ENCODE measurements at regions not wholly inside any gene's neighbourhood (a gene's known extent, or its start where the extent isn't known, plus 50 kb on each side); places are given as distances from the start of the nearest gene placed in this dataset.
"Not testable (repeated sequence)": the region's sequence is repeated elsewhere in the genome, so short reads cannot be mapped to it uniquely, and the experiment has no call there.

DNA sequence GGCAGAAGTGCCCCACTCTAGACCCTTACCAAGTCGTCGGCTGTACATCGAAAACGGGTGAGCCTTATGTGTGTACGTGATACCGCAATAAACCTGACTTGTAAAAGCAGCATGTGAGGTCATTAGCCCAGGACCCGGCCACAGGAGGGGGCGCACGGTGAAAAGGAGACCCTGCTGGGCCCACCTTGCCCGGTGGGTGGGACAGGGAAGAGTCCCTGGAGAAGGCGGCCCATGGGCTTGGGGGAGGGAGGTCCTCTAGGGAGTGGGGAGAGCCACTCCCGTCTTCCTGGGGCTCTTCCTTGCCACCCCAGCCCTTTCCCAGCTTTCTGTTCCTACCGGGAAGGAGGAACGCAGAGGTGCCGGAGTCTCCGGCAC lies 188.8 kb downstream of the NPIPB11 start:
- not testable (repeated sequence) for DNase-seq (ENCODE audit: extremely low read depth, insufficient read length); H3K4me3 ChIP-seq (replicated peaks; ENCODE audit: low read depth, low read length); H3K36me3 ChIP-seq (ENCODE audit: control insufficient read depth, insufficient read depth, low read length); H3K27me3 ChIP-seq (replicated peaks; ENCODE audit: control insufficient read depth, insufficient read depth, low read length)

GRCh38 chr16:29217104-29217751 lies 189.3 kb downstream of the NPIPB11 start:
- DNase-seq (ENCODE audit: extremely low read depth, insufficient read length); H3K4me3 ChIP-seq (replicated peaks; ENCODE audit: low read depth, low read length); H3K36me3 ChIP-seq (ENCODE audit: control insufficient read depth, insufficient read depth, low read length); H3K27me3 ChIP-seq (replicated peaks; ENCODE audit: control insufficient read depth, insufficient read depth, low read length): not testable (repeated sequence)

DNA sequence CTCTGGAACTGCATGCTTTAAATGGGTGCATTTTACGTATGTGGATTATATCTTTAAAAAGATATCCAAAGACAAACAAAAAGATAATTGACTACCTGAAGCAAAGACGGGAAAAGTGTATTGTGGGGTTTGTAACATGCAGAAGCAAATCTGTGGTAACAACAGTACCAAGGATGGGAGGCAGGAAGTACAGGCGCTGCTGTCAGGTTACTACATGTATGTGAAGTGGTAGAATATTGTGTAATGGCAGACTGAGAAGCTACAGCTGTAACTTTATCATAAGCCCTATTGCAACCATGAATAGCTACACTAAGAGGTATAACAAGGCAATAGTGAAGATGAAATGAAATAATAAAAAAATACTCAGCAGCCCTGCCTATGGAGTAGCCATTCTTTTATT lies 192.7 kb downstream of the NPIPB11 start:
- not testable (repeated sequence) for H3K36me3 ChIP-seq (ENCODE audit: control insufficient read depth, insufficient read depth, low read length); DNase-seq (ENCODE audit: extremely low read depth, insufficient read length); H3K4me3 ChIP-seq (replicated peaks; ENCODE audit: low read depth, low read length); H3K27me3 ChIP-seq (replicated peaks; ENCODE audit: control insufficient read depth, insufficient read depth, low read length)

DNA sequence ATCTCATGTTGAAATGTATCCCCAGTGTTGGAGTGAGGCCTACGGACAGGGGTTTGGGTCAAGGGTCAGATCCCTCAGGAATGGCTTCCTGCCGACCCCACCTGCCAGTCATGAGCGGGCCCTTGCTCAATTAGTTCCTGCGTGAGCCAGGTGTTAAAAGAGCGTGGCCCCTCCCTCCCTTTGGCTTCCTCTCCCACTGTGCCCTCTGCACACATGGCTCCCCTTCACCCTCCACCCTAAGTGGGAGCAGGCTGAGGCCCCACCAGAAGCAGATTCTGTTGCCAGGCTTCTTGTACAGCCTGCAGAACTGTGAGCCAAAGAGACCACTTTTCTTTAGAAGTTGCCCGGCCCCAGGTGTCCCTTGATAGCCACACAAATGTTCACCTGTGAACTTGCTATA lies 193.3 kb downstream of the NPIPB11 start:
- not testable (repeated sequence) for H3K27me3 ChIP-seq (replicated peaks; ENCODE audit: control insufficient read depth, insufficient read depth, low read length); H3K36me3 ChIP-seq (ENCODE audit: control insufficient read depth, insufficient read depth, low read length); DNase-seq (ENCODE audit: extremely low read depth, insufficient read length); H3K4me3 ChIP-seq (replicated peaks; ENCODE audit: low read depth, low read length)

- not testable (repeated sequence) for DNase-seq (ENCODE audit: extremely low read depth, insufficient read length); H3K36me3 ChIP-seq (ENCODE audit: control insufficient read depth, insufficient read depth, low read length); H3K4me3 ChIP-seq (replicated peaks; ENCODE audit: low read depth, low read length); H3K27me3 ChIP-seq (replicated peaks; ENCODE audit: control insufficient read depth, insufficient read depth, low read length)
Measured at GRCh38 chr16:29212084-29213027, 194.2 kb downstream of the NPIPB11 start.

GRCh38 chr16:29211456-29211855 lies 195.1 kb downstream of the NPIPB11 start:
- H3K36me3 ChIP-seq (ENCODE audit: control insufficient read depth, insufficient read depth, low read length); DNase-seq (ENCODE audit: extremely low read depth, insufficient read length); H3K27me3 ChIP-seq (replicated peaks; ENCODE audit: control insufficient read depth, insufficient read depth, low read length); H3K4me3 ChIP-seq (replicated peaks; ENCODE audit: low read depth, low read length): not testable (repeated sequence)

DNA sequence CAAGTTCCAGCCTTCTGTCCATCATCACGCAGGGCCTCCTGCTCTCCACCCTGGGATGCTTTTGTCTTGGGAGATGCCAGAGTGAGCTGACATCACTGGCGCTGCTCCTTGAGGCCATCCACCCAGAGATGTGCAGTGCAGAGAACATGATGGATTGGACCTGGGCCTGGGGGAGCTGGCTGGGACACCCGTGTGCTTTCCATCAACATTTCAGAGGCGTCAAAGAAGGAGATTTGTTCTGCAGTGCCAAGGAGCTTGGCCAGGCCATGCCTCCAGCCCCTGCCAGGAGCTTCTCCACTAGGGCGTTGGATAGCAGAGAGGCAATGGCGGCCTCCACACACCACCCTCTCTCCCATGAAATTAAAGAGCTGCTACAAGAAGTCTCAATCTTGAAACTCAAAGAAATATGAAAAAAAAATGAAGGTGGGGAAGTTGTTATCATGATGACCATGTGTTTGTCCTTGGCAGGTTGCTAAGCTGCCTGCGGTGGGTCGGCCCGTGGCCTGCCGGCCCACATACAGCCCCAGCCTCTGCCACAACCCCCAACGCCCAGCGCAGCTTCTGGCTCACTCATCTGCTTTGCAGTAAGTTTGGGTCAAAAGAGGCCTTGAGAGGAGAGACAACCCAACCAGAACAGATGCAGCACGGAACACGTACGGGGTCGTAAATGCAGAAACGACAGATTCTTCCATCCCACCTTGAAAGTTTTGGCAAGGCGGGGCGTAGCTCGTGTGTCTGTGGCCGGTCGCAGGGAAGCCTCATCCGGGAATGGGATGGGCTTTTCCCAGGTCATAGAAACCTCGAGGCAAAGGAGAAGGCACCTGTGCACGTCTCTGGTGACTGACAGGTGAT lies 196.0 kb downstream of the NPIPB11 start:
- not testable (repeated sequence) for DNase-seq (ENCODE audit: extremely low read depth, insufficient read length); H3K4me3 ChIP-seq (replicated peaks; ENCODE audit: low read depth, low read length); H3K27me3 ChIP-seq (replicated peaks; ENCODE audit: control insufficient read depth, insufficient read depth, low read length); H3K36me3 ChIP-seq (ENCODE audit: control insufficient read depth, insufficient read depth, low read length)

DNA sequence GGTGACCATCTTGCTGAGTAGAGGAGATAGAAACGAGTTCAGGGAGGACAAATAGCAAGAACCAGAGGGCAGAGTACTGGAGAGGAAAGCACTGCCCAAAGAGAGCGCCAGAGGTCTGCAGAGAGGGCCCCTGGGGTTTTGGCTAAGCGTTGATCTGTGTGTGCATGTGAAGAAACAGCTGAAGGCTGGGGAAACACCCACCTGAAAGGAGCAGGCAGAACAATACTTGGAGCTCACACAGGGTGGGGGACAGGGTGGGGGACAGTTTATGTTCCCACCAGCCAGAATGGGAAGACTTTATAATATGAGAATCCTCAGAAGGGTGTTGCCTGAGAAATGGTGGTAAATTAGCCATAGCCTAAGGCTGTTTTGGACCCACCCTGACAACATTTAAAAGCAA lies 200.4 kb downstream of the NPIPB11 start:
- not testable (repeated sequence) for H3K4me3 ChIP-seq (replicated peaks; ENCODE audit: low read depth, low read length); H3K27me3 ChIP-seq (replicated peaks; ENCODE audit: control insufficient read depth, insufficient read depth, low read length); H3K36me3 ChIP-seq (ENCODE audit: control insufficient read depth, insufficient read depth, low read length); DNase-seq (ENCODE audit: extremely low read depth, insufficient read length)

DNA sequence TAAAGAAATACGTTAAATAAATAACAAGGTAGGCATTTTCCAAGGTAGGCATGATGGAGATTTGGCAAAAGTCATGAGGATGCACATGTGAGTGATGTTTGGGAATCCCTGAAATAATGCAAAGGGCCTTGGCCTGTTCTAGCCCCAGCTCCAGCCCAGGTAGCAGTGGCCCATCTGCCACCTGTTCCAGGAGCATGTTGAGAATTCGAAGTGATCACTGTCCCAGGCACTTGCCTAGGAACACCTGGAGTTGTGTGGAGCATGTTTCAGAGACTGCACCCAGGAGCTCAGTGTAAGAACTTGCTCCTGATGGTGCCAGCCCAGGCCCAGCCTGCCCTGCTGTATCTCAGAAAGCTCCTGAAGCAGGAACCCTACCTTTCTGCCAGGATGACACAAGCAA lies 201.4 kb downstream of the NPIPB11 start:
- H3K4me3 ChIP-seq (replicated peaks; ENCODE audit: low read depth, low read length); DNase-seq (ENCODE audit: extremely low read depth, insufficient read length); H3K36me3 ChIP-seq (ENCODE audit: control insufficient read depth, insufficient read depth, low read length); H3K27me3 ChIP-seq (replicated peaks; ENCODE audit: control insufficient read depth, insufficient read depth, low read length): not testable (repeated sequence)

- TF ChIP-seq CTCF (IDR thresholded peaks at IDR 0.05; ENCODE audit: insufficient read depth, low read length, poor library complexity, severe bottlenecking) = no peak
- no peaks in the 10 kb centered on the region for H3K36me3 ChIP-seq (ENCODE audit: control insufficient read depth, insufficient read depth, low read length)
- H3K4me3 ChIP-seq (replicated peaks; ENCODE audit: low read depth, low read length) = no peak overlapping the region
- DNase-seq (ENCODE audit: extremely low read depth, insufficient read length) = no peak
- H3K27me3 ChIP-seq (replicated peaks; ENCODE audit: control insufficient read depth, insufficient read depth, low read length) = no peaks in the 10 kb centered on the region
Measured at GRCh38 chr16:29204806-29205135, 201.7 kb downstream of the NPIPB11 start.

GRCh38 chr16:29203933-29204805 lies 202.3 kb downstream of the NPIPB11 start:
- H3K4me3 ChIP-seq (replicated peaks; ENCODE audit: low read depth, low read length); DNase-seq (ENCODE audit: extremely low read depth, insufficient read length); H3K27me3 ChIP-seq (replicated peaks; ENCODE audit: control insufficient read depth, insufficient read depth, low read length); H3K36me3 ChIP-seq (ENCODE audit: control insufficient read depth, insufficient read depth, low read length): not testable (repeated sequence)
